Activated naive CD8-positive, alpha-beta T cell treated with anti-CD3 and anti-CD28 coated beads, Interleukin-2, amount 50 U/mL, for 24 hours (primary cell): ENCODE measurements at regions not wholly inside any gene's neighbourhood (a gene's known extent, or its start where the extent isn't known, plus 50 kb on each side); places are given as distances from the start of the nearest gene placed in this dataset.

Experiments
- ATAC-seq: fragments of 150-1000 bp; cut with Tn5 transposase; one replicate; pipeline ENCODE4 v1.10.0; 2021
- DNase-seq: peaks from one replicate; pipeline ENCODE4 v3.0.0; 2021
- H3K27ac Mint-ChIP-seq: one replicate; pipeline ENCODE4 v1.8.0; 2021; ENCODE audit warnings: mild to moderate bottlenecking, mixed read lengths
- H3K27me3 Mint-ChIP-seq: one replicate; pipeline ENCODE4 v1.8.0; 2021; ENCODE audit warnings: mixed read lengths
- H3K36me3 Mint-ChIP-seq: one replicate; pipeline ENCODE4 v1.8.0; 2021; ENCODE audit warnings: low read depth, mixed read lengths
- H3K4me1 Mint-ChIP-seq: one replicate; pipeline ENCODE4 v1.8.0; 2021; ENCODE audit warnings: mixed read lengths
- H3K4me3 Mint-ChIP-seq: one replicate; pipeline ENCODE4 v1.8.0; 2021; ENCODE audit warnings: mild to moderate bottlenecking, moderate library complexity, mixed read lengths
- H3K9me3 Mint-ChIP-seq: one replicate; pipeline ENCODE4 v1.8.0; 2021; ENCODE audit warnings: mixed read lengths

GRCh38 chr2:234666911-234667310 is 170.0 kb upstream of the ARL4C start:
- peaks cover 4% of the 10 kb centered on the region for H3K27me3 Mint-ChIP-seq

GRCh38 chr2:234665304-234665703 is 168.4 kb upstream of the ARL4C start:
- H3K27me3 Mint-ChIP-seq: peaks cover 8% of the 10 kb centered on the region
- no peak for DNase-seq
- H3K9me3 Mint-ChIP-seq: peaks cover 8% of the 10 kb centered on the region
- no peak for ATAC-seq
- no peaks in the 10 kb centered on the region for H3K36me3 Mint-ChIP-seq
- no peaks in the 10 kb centered on the region for H3K4me1 Mint-ChIP-seq
- H3K27ac Mint-ChIP-seq: no peak overlapping the region
- H3K4me3 Mint-ChIP-seq: no peak overlapping the region

More at GRCh38 chr2:234666911-234667310, 170.0 kb upstream of the ARL4C start:
- DNase-seq: no peak
- Mint-ChIP-seq H3K27ac (no peak overlapping the region), H3K36me3 (no peaks in the 10 kb centered on the region), H3K4me1 (no peaks in the 10 kb centered on the region), H3K4me3 (no peak overlapping the region), H3K9me3 (peaks cover 8% of the 10 kb centered on the region)
- ATAC-seq: no peak

DNA sequence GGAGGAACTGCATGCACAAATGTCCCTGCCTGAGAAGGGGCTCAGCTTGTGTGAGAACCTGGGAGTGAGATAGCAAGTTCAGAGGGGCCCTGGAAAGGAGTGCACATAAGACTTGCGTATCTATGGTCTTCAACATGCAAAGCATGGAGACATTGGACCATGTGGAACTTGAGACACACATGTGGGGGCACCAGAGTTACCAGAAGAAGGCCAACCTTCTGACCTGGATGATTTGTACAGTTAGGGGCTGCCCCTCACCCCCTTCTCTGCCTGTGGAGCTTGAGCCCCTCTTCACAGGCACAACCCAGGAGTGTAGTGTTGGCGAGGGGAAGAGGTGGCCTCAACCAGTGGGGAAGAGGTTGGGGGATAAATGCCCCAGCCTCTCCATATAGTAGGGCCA is 165.0 kb upstream of the ARL4C start:
- H3K4me1 Mint-ChIP-seq: no peaks in the 10 kb centered on the region
- DNase-seq: no peak
- peaks cover 8% of the 10 kb centered on the region for H3K9me3 Mint-ChIP-seq
- H3K27ac Mint-ChIP-seq: no peak overlapping the region
- no peak for ATAC-seq
- H3K36me3 Mint-ChIP-seq: no peaks in the 10 kb centered on the region
- H3K4me3 Mint-ChIP-seq: no peak overlapping the region
- H3K27me3 Mint-ChIP-seq: peaks cover 6% of the 10 kb centered on the region

DNA sequence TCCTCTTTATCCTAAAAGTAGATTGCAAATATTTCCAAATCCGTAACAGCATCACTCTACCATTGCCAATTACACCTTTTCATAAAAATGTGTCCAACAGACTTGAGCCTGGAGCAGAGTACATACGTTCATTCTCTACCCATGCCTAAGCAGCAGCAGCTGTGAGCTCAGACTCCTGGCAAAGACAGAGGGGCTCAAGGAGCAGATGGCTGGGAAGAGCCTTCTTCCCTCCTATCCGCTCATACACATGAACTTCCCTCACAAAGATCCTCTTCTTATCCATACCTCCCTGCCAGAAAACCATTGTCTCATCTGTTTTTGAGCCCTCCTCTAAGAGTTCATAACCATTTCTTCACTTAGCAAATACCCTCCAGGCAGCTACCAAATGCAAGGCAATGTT is 164.3 kb upstream of the ARL4C start:
- H3K27me3 Mint-ChIP-seq: peaks cover 6% of the 10 kb centered on the region
- H3K4me3 Mint-ChIP-seq: no peak overlapping the region
- H3K36me3 Mint-ChIP-seq: no peaks in the 10 kb centered on the region
- no peak overlapping the region for H3K27ac Mint-ChIP-seq
- H3K9me3 Mint-ChIP-seq: peaks cover 8% of the 10 kb centered on the region
- DNase-seq (no peak), ATAC-seq (no peak)
- H3K4me1 Mint-ChIP-seq: no peaks in the 10 kb centered on the region

GRCh38 chr2:234655706-234656105 is 158.8 kb upstream of the ARL4C start:
- H3K4me1 Mint-ChIP-seq: no peaks in the 10 kb centered on the region
- ATAC-seq: no peak
- H3K27me3 Mint-ChIP-seq: peaks cover 9% of the 10 kb centered on the region
- no peaks in the 10 kb centered on the region for H3K36me3 Mint-ChIP-seq
- H3K4me3 Mint-ChIP-seq: no peak overlapping the region
- DNase-seq: no peak
- H3K9me3 Mint-ChIP-seq: no peaks in the 10 kb centered on the region
- no peak overlapping the region for H3K27ac Mint-ChIP-seq

- Mint-ChIP-seq H3K36me3 (no peaks in the 10 kb centered on the region), H3K4me1 (no peaks in the 10 kb centered on the region), H3K27me3 (peaks cover 7% of the 10 kb centered on the region), H3K4me3 (no peak overlapping the region), H3K27ac (no peak overlapping the region), H3K9me3 (no peaks in the 10 kb centered on the region)
- DNase-seq: no peak
- ATAC-seq: no peak
Observed at GRCh38 chr2:234650911-234651310, 154.0 kb upstream of the ARL4C start.

DNA sequence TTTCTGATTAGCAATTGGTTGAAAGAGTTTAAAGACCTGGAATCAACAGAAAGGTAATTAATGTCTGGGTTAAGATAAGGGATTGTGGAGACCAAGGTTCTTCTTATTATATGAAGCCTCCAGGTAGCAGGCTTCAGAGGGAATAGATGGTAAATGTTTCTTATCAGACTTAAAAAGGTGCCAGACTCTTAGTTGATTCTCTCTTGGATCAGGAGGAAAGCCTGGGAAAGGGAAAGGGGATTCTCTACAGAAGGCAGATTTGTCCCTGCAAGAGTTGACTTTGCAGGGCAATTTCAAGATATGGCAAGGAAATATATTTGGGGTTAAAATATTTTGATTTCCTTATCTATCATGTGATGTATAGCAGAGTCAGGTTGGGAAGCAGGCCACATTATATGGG is 153.1 kb upstream of the ARL4C start:
- H3K36me3 Mint-ChIP-seq: no peaks in the 10 kb centered on the region
- H3K27ac Mint-ChIP-seq: no peak overlapping the region
- H3K4me1 Mint-ChIP-seq: no peaks in the 10 kb centered on the region
- H3K9me3 Mint-ChIP-seq: no peaks in the 10 kb centered on the region
- H3K27me3 Mint-ChIP-seq: peaks cover 7% of the 10 kb centered on the region
- ATAC-seq (no peak), DNase-seq (no peak)
- no peak overlapping the region for H3K4me3 Mint-ChIP-seq

DNA sequence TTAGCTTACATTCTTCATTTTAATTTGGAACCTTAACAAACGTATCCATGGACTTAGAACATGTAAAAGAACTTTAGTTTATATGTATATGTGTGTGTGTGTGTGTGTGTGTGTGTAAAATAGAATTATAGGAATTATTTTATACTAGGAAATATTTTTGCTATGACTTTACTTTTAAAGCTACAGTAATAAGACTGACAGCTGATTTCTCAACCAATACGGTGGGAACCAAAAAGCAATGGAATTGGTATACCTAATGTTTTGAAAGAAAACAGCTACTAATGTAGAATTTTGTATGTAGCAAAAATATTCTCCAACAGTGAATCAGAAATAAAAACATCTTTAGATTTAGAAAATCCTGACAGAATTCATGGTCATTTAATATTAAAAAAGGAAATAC is 146.5 kb upstream of the ARL4C start:
- Mint-ChIP-seq H3K27ac (no peak overlapping the region), H3K4me1 (no peaks in the 10 kb centered on the region), H3K4me3 (no peak overlapping the region), H3K36me3 (no peaks in the 10 kb centered on the region), H3K9me3 (peaks cover 19% of the 10 kb centered on the region), H3K27me3 (peaks cover 7% of the 10 kb centered on the region)
- no peak for DNase-seq
- ATAC-seq: no peak

- Mint-ChIP-seq H3K4me3 (no peak overlapping the region), H3K27me3 (peaks cover 7% of the 10 kb centered on the region), H3K9me3 (peaks cover 19% of the 10 kb centered on the region), H3K36me3 (no peaks in the 10 kb centered on the region), H3K4me1 (no peaks in the 10 kb centered on the region), H3K27ac (no peak overlapping the region)
- ATAC-seq: no peak
- DNase-seq: no peak
Observed at GRCh38 chr2:234641086-234641485, 144.2 kb upstream of the ARL4C start.

DNA sequence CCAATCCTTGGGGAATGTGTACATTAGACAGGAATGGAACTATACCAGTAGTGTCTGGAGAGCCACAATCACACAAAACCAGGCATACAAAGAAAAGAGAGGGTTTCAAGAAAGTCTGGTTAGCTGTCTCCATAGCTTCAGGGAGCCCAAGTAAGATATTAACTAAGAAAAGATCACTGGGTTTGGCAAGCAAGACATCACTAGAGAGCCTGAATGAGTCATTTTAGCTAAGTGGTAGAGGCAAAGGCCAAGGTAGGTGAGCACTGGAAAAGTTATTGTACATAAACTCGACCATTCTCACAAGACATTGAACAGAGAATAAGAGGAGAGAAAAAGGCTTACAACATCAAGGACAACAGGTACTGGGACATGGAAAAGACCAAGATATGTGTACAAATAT is 143.8 kb upstream of the ARL4C start:
- Mint-ChIP-seq H3K4me3 (no peak overlapping the region), H3K36me3 (no peaks in the 10 kb centered on the region), H3K4me1 (no peaks in the 10 kb centered on the region), H3K27ac (no peak overlapping the region), H3K27me3 (peaks cover 7% of the 10 kb centered on the region), H3K9me3 (peaks cover 19% of the 10 kb centered on the region)
- DNase-seq (no peak), ATAC-seq (no peak)

- no peak overlapping the region for H3K4me3 Mint-ChIP-seq
- no peak for DNase-seq
- H3K27ac Mint-ChIP-seq: no peak overlapping the region
- no peaks in the 10 kb centered on the region for H3K36me3 Mint-ChIP-seq
- peaks cover 15% of the 10 kb centered on the region for H3K9me3 Mint-ChIP-seq
- no peaks in the 10 kb centered on the region for H3K4me1 Mint-ChIP-seq
- no peak for ATAC-seq
- peaks cover 5% of the 10 kb centered on the region for H3K27me3 Mint-ChIP-seq
Observed at GRCh38 chr2:234638966-234639365, 142.1 kb upstream of the ARL4C start.

DNA sequence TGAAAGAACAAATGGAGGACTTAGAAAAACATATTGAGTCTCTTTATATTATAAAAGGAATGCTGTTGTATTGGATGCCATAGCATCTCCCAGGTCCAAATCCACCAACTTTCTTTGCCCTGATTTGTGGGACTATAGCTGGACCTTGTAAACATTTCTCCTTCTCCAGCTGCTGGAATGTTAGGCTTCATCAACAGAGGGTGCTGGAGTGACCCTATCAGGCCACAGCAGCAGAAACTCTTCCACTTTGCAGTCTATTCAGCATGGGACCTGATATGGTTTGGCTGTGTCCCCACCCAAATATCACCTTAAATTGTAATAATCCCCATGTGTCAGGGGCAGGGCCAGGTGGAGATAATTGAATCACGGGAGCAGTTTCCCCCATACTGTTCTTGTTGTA is 138.4 kb upstream of the ARL4C start:
- Mint-ChIP-seq H3K36me3 (no peaks in the 10 kb centered on the region), H3K4me3 (no peak overlapping the region), H3K27ac (no peak overlapping the region), H3K27me3 (peaks cover 3% of the 10 kb centered on the region), H3K9me3 (peaks cover 4% of the 10 kb centered on the region), H3K4me1 (no peaks in the 10 kb centered on the region)
- DNase-seq (no peak), ATAC-seq (no peak)

DNA sequence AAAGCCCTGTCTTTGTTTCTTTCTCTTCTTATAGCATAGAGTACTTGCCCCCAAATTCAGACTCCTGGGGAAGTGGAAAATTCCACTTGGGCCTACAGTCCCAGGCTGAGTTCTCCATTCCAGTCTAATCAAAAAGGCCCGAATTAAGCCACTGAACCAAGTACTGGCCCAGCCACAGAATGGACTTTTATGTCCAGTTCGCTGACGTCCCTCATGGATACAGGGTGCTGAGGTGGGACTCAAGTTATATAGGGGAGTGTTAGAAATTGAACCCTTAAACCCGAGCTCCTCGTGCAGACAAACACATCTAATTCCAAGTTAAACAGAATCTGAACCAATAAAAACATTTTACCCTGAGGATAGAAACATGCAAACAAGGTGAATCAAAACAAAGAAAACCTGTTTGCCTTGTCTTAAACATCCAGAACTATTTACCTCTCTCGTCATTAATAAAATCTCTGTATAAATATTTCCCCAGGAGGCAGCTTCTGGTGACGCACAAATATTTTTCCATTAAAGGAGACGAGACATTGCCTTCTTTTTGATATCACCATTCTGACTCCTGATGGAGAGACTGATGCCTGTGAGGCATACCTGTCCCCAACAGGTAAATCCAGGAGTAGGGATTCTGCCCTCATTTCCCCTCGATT is 136.8 kb upstream of the ARL4C start:
- no peaks in the 10 kb centered on the region for H3K27me3 Mint-ChIP-seq
- ATAC-seq: no peak
- H3K36me3 Mint-ChIP-seq: no peaks in the 10 kb centered on the region
- no peak for DNase-seq
- no peak overlapping the region for H3K4me3 Mint-ChIP-seq
- H3K27ac Mint-ChIP-seq: no peak overlapping the region
- no peaks in the 10 kb centered on the region for H3K9me3 Mint-ChIP-seq
- H3K4me1 Mint-ChIP-seq: no peaks in the 10 kb centered on the region

DNA sequence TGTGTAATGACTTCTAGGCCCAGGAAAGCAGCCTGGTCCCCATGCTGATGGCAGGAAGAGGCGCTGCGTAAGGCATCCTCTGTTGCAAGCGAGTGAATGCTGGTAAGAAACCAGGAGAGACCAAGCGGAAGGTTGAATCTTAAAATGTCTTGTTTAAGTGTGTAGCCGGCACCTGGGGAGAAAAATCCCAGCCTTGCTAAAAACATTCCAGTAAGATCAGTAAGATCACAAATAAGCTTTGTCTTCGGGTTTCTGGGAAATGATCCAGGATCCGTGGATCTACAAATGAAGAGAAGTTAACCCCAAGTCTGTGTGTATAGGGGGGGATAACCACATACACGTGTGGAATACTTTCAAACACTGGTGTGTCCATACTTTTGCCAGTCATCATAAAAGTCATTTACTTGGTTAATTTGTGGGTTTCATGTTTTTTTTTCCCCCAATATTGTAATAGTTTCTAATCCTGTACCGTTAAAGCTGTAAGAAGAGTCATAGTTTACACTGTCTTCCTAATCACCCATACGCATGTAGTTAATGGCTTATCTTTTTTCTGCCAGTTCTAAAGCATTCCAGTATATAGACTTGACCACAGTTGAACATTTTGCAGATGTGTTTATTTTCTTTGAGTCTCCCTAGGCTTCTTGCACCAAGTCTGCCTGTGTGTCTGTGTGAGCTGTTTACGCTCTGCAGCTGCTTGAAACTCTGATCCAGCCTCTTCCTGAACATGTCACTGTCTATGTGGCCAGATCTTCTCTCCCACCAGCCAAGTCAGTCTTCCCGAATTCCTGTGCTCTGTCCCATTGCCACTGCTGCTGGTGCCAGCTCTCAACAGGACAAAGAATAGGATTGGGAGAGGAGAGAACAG is 135.9 kb upstream of the ARL4C start:
- no peaks in the 10 kb centered on the region for H3K4me1 Mint-ChIP-seq
- no peak overlapping the region for H3K4me3 Mint-ChIP-seq
- H3K27me3 Mint-ChIP-seq: no peaks in the 10 kb centered on the region
- H3K27ac Mint-ChIP-seq: no peak overlapping the region
- DNase-seq (no peak), ATAC-seq (no peak)
- no peaks in the 10 kb centered on the region for H3K36me3 Mint-ChIP-seq
- no peaks in the 10 kb centered on the region for H3K9me3 Mint-ChIP-seq
